HG03520 (cell line): ENCODE measurements at regions not wholly inside any gene's neighbourhood (a gene's known extent, or its start where the extent isn't known, plus 50 kb on each side); places are given as distances from the start of the nearest gene placed in this dataset.

Experiments used
- ATAC-seq: cut with Tn5 transposase; IDR thresholded peaks from one replicate; pipeline ENCODE4 v1.9.1; 2021; ENCODE audit warnings: mild to moderate bottlenecking, moderate library complexity; ENCODE audit not compliant: unreplicated experiment

DNA sequence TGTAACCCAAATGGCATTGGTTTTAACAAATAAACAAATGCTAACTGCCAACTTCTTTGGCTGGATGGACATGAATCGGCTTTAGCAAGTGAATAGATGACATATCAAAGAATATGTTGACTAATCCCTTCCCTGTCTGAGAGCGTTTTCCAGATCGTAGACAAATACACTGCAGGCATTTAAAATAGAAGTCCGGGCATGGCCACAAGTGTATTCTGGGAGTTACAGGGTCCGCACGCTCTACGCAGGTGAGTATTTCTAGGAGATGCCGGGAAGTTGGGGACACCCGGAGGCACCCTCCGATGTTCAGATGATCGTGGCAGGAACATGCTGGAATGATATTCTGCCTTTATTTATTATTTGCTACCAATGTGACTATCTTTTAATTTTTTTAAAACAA is 53.2 kb upstream of the ZNF536 start:
- ATAC-seq = no peak

GRCh38 chr19:30319411-30319810 is 52.8 kb upstream of the ZNF536 start:
- ATAC-seq = no peak

DNA sequence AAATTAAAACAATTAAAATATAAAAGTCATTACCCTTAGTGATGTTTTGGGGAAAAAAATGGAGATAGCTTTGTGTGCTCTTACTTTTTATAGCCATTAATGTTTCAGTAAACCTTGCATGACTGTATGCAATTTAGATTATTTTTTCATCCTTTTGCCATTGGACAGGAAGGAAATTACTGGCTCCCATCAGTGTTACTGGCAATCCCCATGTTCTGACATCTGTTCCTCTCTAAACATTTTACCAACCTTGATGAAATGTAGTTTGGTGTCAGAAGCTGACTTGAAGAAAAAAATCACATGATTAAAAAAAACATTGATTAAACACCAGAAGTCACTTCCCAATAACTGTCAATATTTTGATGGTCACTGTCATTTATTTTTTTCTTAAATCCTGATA is 52.3 kb upstream of the ZNF536 start:
- no peak for ATAC-seq

- no peak for ATAC-seq
Measured at GRCh38 chr19:30320466-30320865, 51.7 kb upstream of the ZNF536 start.

- ATAC-seq = no peak
Measured at GRCh38 chr19:30320916-30321315, 51.3 kb upstream of the ZNF536 start.
